ENCODE measurements at regions not wholly inside any gene's neighbourhood (a gene's known extent, or its start where the extent isn't known, plus 50 kb on each side); places are given as distances from the start of the nearest gene placed in this dataset.

DNA sequence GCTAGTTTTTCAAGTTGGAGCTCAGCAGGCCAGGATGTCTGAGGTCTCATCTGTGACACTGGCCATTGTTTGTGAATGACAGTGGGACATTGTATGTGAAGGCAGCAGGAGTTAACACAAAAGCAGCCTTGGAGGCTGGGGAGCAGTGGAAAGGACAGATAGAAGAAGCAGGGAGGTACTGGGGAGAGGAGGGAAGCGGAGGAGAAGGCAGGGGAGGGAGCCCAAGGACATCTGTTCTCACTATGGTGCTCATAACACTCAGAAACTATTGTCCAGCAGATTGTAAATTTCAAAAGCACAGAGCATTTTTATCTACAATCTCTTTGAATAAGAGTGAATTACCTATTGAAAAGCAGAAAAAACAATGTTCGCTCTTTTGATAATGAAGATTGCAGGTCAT, 253.6 kb upstream of the DIPK2B start:
- Histone ChIP-seq H2AFZ (ENCODE audit: low read depth, low read length) (no peak overlapping the region), H3K27ac (ENCODE audit: extremely low read depth, low read depth, low read length) (no peak overlapping the region), H3K4me3 (no peak overlapping the region), H4K20me1 (replicated peaks; ENCODE audit: control insufficient read depth, insufficient read depth, low read length) (no peaks in the 10 kb centered on the region), H3K4me2 (ENCODE audit: insufficient read depth, low read length) (no peak overlapping the region), H3K36me3 (ENCODE audit: control insufficient read depth, insufficient read depth, low read length) (no peaks in the 10 kb centered on the region), H3K79me2 (ENCODE audit: control insufficient read depth, insufficient read depth, low read length) (no peaks in the 10 kb centered on the region), H3K27me3 (ENCODE audit: control insufficient read depth in 2 of 2, insufficient read depth in 2 of 2, low read length in 2 of 2) (no peaks in the 10 kb centered on the region), H3K9me1 (ENCODE audit: control insufficient read depth, insufficient read depth, low read length) (no peaks in the 10 kb centered on the region), H3K4me1 (replicated peaks in 1 of 2; ENCODE audit: control insufficient read depth in 2 of 2, insufficient read depth in 2 of 2, low read length in 2 of 2) (no peaks in the 10 kb centered on the region), H3K9ac (ENCODE audit: insufficient read depth in 1 of 2, low read depth in 2 of 2, low read length in 2 of 2) (no peak overlapping the region), H3K9me3 (replicated peaks; ENCODE audit: control insufficient read depth, insufficient read depth, low read depth, low read length) (no peaks in the 10 kb centered on the region)
- ChIA-PET POLR2A (no interaction called here), CTCF (ENCODE audit: low intra/inter-chr PET ratio) (no interaction called here)
- in situ Hi-C loops (cut with MboI) = no loop called here
- intact Hi-C loops (cut with micrococcal nuclease) = no loop called here
- no TSS peak for BruUV-seq (replicated peaks)
- whole genome bisulfite sequencing (ENCODE audit: insufficient coverage, low coverage, missing lambda C conversion rate) = 0% methylated on average over 1 of the region's 2 CpGs
- no peak for FAIRE-seq
- no peak for ATAC-seq
- DNase-seq (ENCODE audit: extremely low read depth in 1 of 4, low spot score in 3 of 4) = no peak
- TF ChIP-seq ZNF217 (CRISPR knock-in tag; IDR thresholded peaks at IDR 0.05) = no peak
- no peak for TF ChIP-seq TCF7 (IDR thresholded peaks at IDR 0.05; ENCODE audit: borderline replicate concordance)
- TF ChIP-seq NFIC (IDR thresholded peaks at IDR 0.05) = no peak
- no peak for TF ChIP-seq MTA1 (IDR thresholded peaks at IDR 0.05; ENCODE audit: borderline replicate concordance)
- no peak for TF ChIP-seq PHF8 (IDR thresholded peaks at IDR 0.05; ENCODE audit: borderline replicate concordance, low read length)
- no peak for TF ChIP-seq CTCF (IDR thresholded peaks at IDR 0.05 in 2 of 3, conservative IDR thresholded peaks at IDR 0.05 in 1 of 3; ENCODE audit: insufficient read depth in 2 of 3, low read depth in 1 of 3, low read length in 3 of 3)
- no peak for TF ChIP-seq ZNF507 (tag; conservative IDR thresholded peaks at IDR 0.05)
- TF ChIP-seq, protein P1, sequence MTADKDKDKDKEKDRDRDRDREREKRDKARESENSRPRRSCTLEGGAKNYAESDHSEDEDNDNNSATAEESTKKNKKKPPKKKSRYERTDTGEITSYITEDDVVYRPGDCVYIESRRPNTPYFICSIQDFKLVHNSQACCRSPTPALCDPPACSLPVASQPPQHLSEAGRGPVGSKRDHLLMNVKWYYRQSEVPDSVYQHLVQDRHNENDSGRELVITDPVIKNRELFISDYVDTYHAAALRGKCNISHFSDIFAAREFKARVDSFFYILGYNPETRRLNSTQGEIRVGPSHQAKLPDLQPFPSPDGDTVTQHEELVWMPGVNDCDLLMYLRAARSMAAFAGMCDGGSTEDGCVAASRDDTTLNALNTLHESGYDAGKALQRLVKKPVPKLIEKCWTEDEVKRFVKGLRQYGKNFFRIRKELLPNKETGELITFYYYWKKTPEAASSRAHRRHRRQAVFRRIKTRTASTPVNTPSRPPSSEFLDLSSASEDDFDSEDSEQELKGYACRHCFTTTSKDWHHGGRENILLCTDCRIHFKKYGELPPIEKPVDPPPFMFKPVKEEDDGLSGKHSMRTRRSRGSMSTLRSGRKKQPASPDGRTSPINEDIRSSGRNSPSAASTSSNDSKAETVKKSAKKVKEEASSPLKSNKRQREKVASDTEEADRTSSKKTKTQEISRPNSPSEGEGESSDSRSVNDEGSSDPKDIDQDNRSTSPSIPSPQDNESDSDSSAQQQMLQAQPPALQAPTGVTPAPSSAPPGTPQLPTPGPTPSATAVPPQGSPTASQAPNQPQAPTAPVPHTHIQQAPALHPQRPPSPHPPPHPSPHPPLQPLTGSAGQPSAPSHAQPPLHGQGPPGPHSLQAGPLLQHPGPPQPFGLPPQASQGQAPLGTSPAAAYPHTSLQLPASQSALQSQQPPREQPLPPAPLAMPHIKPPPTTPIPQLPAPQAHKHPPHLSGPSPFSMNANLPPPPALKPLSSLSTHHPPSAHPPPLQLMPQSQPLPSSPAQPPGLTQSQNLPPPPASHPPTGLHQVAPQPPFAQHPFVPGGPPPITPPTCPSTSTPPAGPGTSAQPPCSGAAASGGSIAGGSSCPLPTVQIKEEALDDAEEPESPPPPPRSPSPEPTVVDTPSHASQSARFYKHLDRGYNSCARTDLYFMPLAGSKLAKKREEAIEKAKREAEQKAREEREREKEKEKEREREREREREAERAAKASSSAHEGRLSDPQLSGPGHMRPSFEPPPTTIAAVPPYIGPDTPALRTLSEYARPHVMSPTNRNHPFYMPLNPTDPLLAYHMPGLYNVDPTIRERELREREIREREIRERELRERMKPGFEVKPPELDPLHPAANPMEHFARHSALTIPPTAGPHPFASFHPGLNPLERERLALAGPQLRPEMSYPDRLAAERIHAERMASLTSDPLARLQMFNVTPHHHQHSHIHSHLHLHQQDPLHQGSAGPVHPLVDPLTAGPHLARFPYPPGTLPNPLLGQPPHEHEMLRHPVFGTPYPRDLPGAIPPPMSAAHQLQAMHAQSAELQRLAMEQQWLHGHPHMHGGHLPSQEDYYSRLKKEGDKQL (CRISPR knock-in tag; IDR thresholded peaks at IDR 0.05; ENCODE audit: borderline replicate concordance) = no peak
- no peak for TF ChIP-seq ZZZ3 (IDR thresholded peaks at IDR 0.05)
- TF ChIP-seq GABPA (tag; conservative IDR thresholded peaks at IDR 0.05; ENCODE audit: low read depth) = no peak
- no peak for TF ChIP-seq CAMTA2 (CRISPR knock-in tag; conservative IDR thresholded peaks at IDR 0.05)
- TF ChIP-seq ZNF124 (CRISPR knock-in tag; IDR thresholded peaks at IDR 0.05) = no peak
- TF ChIP-seq, protein P2, sequence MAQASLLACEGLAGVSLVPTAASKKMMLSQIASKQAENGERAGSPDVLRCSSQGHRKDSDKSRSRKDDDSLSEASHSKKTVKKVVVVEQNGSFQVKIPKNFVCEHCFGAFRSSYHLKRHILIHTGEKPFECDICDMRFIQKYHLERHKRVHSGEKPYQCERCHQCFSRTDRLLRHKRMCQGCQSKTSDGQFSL (CRISPR knock-in tag; IDR thresholded peaks at IDR 0.05) = no peak
- TF ChIP-seq, protein P2 (tag; IDR thresholded peaks at IDR 0.05) = no peak
- TF ChIP-seq SNIP1 (IDR thresholded peaks at IDR 0.05; ENCODE audit: low read depth) = no peak
- no peak for TF ChIP-seq ZNF197 (CRISPR knock-in tag; IDR thresholded peaks at IDR 0.05; ENCODE audit: low read depth)
- TF ChIP-seq MAFK (IDR thresholded peaks at IDR 0.05; ENCODE audit: low read length) = no peak
- TF ChIP-seq ZC3H11A (IDR thresholded peaks at IDR 0.05; ENCODE audit: low read depth, low read length) = no peak
